ENCODE measurements at regions not wholly inside any gene's neighbourhood (a gene's known extent, or its start where the extent isn't known, plus 50 kb on each side); places are given as distances from the start of the nearest gene placed in this dataset.

DNA sequence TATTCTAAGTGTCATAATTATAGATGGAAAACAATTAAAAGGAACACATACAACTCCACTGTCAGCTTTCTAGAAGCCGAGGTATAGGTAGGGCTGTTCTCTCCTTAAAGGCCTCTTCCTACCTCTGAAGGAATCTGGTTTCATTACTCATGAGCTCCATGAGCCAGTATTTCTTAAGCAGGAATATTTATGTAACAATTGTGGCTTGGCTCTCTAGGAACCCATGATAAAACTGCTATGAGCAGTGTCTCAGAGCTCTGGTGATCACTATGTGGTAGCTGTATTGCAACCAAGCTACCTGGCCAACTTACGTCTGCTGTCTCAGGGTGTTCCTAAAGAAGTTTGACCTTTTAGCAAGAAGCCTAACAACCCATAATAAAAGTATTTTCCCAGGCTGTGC, 157.7 kb downstream of the CEP120 start:
- Histone ChIP-seq H3K36me3 (no peaks in the 10 kb centered on the region), H3K4me3 (no peak overlapping the region), H3K27me3 (no peaks in the 10 kb centered on the region), H3K4me1 (peaks cover 0 to 23% (median 11%) of the 10 kb centered on the region in 3 donors), H3K9me3 (no peaks in the 10 kb centered on the region), H3K27ac (no peak overlapping the region)
- intact Hi-C loops (cut with DNase I): no loop called here
- TF ChIP-seq, protein P1, sequence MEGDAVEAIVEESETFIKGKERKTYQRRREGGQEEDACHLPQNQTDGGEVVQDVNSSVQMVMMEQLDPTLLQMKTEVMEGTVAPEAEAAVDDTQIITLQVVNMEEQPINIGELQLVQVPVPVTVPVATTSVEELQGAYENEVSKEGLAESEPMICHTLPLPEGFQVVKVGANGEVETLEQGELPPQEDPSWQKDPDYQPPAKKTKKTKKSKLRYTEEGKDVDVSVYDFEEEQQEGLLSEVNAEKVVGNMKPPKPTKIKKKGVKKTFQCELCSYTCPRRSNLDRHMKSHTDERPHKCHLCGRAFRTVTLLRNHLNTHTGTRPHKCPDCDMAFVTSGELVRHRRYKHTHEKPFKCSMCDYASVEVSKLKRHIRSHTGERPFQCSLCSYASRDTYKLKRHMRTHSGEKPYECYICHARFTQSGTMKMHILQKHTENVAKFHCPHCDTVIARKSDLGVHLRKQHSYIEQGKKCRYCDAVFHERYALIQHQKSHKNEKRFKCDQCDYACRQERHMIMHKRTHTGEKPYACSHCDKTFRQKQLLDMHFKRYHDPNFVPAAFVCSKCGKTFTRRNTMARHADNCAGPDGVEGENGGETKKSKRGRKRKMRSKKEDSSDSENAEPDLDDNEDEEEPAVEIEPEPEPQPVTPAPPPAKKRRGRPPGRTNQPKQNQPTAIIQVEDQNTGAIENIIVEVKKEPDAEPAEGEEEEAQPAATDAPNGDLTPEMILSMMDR (IDR thresholded peaks at IDR 0.05): no peak
- TF ChIP-seq POLR2A (IDR thresholded peaks at IDR 0.05): no peak
- 76 to 80% methylated on average over 2 of the region's 2 CpGs for WGBS, 2 donors
- DNase-seq: no peak

DNA sequence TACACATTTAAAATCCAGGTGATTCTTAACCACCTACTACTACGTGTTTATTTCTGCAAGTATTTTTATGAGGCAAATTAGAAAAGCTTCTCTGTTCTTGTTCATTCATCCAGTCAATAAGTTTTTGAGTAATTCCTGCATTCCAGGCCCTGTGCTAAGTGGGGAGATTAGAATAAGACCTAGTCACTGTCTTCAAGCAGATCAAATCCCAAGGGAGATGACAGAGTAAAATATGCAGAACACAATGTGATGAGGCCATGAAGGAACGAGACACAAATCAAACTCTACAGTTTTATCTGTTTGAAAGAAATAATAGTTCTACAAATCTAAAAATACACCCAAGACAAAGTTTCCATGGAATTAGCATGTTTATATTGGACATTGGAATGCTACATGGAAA, 158.8 kb downstream of the CEP120 start:
- peaks cover 0 to 23% (median 11%) of the 10 kb centered on the region in 3 donors for H3K4me1 ChIP-seq
- 63 to 81% methylated on average over 2 of the region's 2 CpGs for WGBS, 2 donors
- TF ChIP-seq, protein P1 (IDR thresholded peaks at IDR 0.05): no peak
- TF ChIP-seq POLR2A (IDR thresholded peaks at IDR 0.05): no peak
- no peak for DNase-seq
- H3K27ac ChIP-seq: no peak overlapping the region
- no peaks in the 10 kb centered on the region for H3K27me3 ChIP-seq
- H3K4me3 ChIP-seq: no peak overlapping the region
- no peaks in the 10 kb centered on the region for H3K9me3 ChIP-seq
- intact Hi-C loops (cut with DNase I): no loop called here
- no peaks in the 10 kb centered on the region for H3K36me3 ChIP-seq

DNA sequence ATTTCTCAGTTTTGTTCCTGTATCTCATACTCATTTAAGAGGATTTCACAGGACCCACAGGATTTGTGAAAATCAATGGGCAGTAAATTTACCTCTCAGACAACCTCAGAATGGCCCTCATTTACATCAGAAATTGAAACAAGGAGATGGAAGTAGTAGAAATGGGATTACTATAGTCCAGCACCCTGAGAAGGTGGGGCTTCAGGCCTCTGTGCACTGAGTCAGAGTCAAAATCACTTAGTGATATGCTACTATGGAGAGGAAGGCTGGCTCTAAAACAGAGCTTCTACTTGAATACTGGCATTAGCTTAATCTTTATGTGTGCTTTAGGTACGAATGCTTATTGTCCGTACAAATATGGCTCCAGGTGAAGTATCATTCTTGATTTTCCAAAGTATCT, 159.3 kb downstream of the CEP120 start:
- no peak overlapping the region for H3K27ac ChIP-seq
- whole genome bisulfite sequencing, 2 donors: 63 to 84% methylated on average over 2 of the region's 2 CpGs
- no peaks in the 10 kb centered on the region for H3K9me3 ChIP-seq
- H3K27me3 ChIP-seq: peaks cover 0 to 2% (median 0%) of the 10 kb centered on the region in 4 donors
- no peak overlapping the region for H3K4me3 ChIP-seq
- intact Hi-C loops (cut with DNase I): no loop called here
- no peaks in the 10 kb centered on the region for H3K36me3 ChIP-seq
- no peak for DNase-seq
- TF ChIP-seq, protein P1 (IDR thresholded peaks at IDR 0.05): no peak
- no peak for TF ChIP-seq POLR2A (IDR thresholded peaks at IDR 0.05)
- peaks cover 0 to 23% (median 11%) of the 10 kb centered on the region in 3 donors for H3K4me1 ChIP-seq

DNA sequence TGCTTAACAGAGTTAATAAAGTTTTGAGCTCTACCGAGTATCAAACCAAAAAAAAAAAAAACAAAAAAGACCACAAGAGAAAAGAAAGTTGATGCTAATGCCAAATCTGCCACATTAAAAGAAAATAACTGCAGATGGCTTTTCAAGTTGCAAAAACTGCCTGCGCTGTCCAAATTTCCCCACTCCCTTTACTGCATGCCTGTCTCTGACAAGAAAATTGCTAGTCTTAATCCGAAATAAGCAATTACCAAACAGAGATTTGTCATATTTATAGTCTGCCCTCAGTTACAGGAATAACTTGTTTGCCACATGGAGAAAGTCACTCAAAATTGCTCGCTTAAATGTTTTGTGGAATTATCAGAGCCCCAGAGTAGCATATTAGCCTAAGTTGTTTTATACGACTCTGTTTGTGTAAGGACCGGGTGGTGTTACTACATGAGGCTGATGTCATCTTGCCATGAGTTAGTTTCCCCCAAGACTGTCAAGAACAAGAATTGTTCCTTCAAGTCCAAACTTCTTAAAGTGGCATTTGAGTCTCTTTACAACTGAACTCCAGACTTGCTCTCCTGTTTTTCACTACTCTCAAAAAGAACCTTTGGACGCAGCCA, 160.9 kb downstream of the CEP120 start:
- peaks cover 0 to 4% (median 0%) of the 10 kb centered on the region in 4 donors for H3K27me3 ChIP-seq
- WGBS, 2 donors: 24 to 38% methylated on average over 7 of the region's 7 CpGs
- TF ChIP-seq, protein P1 (IDR thresholded peaks at IDR 0.05): no peak
- TF ChIP-seq POLR2A (IDR thresholded peaks at IDR 0.05): no peak
- no peak for DNase-seq
- peak overlapping the region in 2 of 4 donors; percentile 41 to 45 for H3K27ac ChIP-seq
- no peaks in the 10 kb centered on the region for H3K36me3 ChIP-seq
- peaks cover 0 to 23% (median 11%) of the 10 kb centered on the region in 3 donors for H3K4me1 ChIP-seq
- intact Hi-C loops (cut with DNase I): no loop called here
- H3K4me3 ChIP-seq: no peak overlapping the region
- peaks cover 0 to 2% (median 0%) of the 10 kb centered on the region in 3 donors for H3K9me3 ChIP-seq

DNA sequence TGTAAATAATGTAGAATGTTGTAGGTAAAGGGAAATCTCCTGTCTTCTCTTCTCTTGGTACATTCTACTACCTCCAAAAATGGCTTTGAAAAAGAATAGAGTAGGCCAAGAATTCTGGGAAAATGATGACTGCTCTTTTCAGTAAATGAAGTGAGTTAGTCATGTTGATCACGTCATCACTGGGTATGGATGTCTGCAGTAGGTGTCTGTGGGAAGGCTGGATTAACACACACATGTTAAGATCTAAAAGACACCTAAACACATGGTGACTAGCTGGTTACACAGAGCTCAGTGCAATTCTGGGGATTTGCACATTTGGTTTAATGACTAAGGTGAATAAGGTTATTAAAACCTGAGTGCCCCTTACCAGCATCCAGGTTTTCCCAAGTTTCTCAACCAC, 161.5 kb downstream of the CEP120 start:
- no peak for TF ChIP-seq POLR2A (IDR thresholded peaks at IDR 0.05)
- TF ChIP-seq, protein P1 (IDR thresholded peaks at IDR 0.05): no peak
- no peak overlapping the region for H3K4me3 ChIP-seq
- peaks cover 0 to 7% (median 3%) of the 10 kb centered on the region in 3 donors for H3K9me3 ChIP-seq
- H3K4me1 ChIP-seq: peaks cover 0 to 23% (median 11%) of the 10 kb centered on the region in 3 donors
- intact Hi-C loops (cut with DNase I): no loop called here
- DNase-seq: no peak
- peak overlapping the region in 2 of 4 donors; percentile 28 to 45 for H3K27ac ChIP-seq
- H3K36me3 ChIP-seq: no peaks in the 10 kb centered on the region
- WGBS, 2 donors: 33 to 78% methylated on average over 1 of the region's 1 CpG
- peaks cover 0 to 4% (median 0%) of the 10 kb centered on the region in 4 donors for H3K27me3 ChIP-seq
